22Rv1 (cell line): ENCODE measurements at regions not wholly inside any gene's neighbourhood (a gene's known extent, or its start where the extent isn't known, plus 50 kb on each side); places are given as distances from the start of the nearest gene placed in this dataset.

Source experiments
- H3K27ac ChIP-seq: fragments of 450-650 bp; 2 replicates; pipeline ENCODE4 v1.5.1; 2017
- CTCF ChIP-seq: fragments of 450-650 bp; IDR thresholded peaks from 2 replicates; pipeline ENCODE4 v1.5.1; 2017; ENCODE audit warnings: mild to moderate bottlenecking
- ZFX ChIP-seq: fragments of 450-650 bp; IDR thresholded peaks from 2 replicates; pipeline ENCODE4 v1.6.1; 2017; ENCODE audit warnings: antibody characterized with exemption, borderline replicate concordance

GRCh38 chr5:125054146-125054545, 307.7 kb upstream of the ZNF608 start:
- TF ChIP-seq CTCF (no peak), ZFX (no peak)
- H3K27ac ChIP-seq: no peak overlapping the region

GRCh38 chr5:125056671-125057485, 310.4 kb upstream of the ZNF608 start:
- no peak for TF ChIP-seq CTCF
- no peak overlapping the region for H3K27ac ChIP-seq

- H3K27ac ChIP-seq: no peak overlapping the region
- TF ChIP-seq CTCF: no peak
- TF ChIP-seq ZFX: no peak
Measured at GRCh38 chr5:125057912-125058826, 311.7 kb upstream of the ZNF608 start.

- H3K27ac ChIP-seq: no peak overlapping the region
- TF ChIP-seq CTCF (no peak), ZFX (no peak)
Measured at GRCh38 chr5:125059255-125060002, 313.0 kb upstream of the ZNF608 start.

- TF ChIP-seq CTCF: no peak
- no peak for TF ChIP-seq ZFX
Measured at GRCh38 chr5:125061726-125062125, 315.3 kb upstream of the ZNF608 start.

GRCh38 chr5:125064621-125065438, 318.4 kb upstream of the ZNF608 start:
- TF ChIP-seq CTCF (no peak), ZFX (no peak)
- H3K27ac ChIP-seq: no peak overlapping the region

More at GRCh38 chr5:125061726-125062125, 315.3 kb upstream of the ZNF608 start:
- no peak overlapping the region for H3K27ac ChIP-seq
